Fibroblast of lung (primary cell): ENCODE measurements at regions not wholly inside any gene's neighbourhood (a gene's known extent, or its start where the extent isn't known, plus 50 kb on each side); places are given as distances from the start of the nearest gene placed in this dataset.

ENCODE experiments used
- DNase-seq, 2 donors: peaks; one replicate each; pipeline versions ENCODE4 v3.0.0 to v3.0.0-alpha.2; 2010; ENCODE audit warnings: low read depth in 2 of 2
- H2AFZ ChIP-seq: 2 replicates; pipeline ENCODE4 v1.5.1; 2012; ENCODE audit warnings: low read length, control low read depth, inconsistent platforms
- H3K27ac ChIP-seq: 2 replicates; pipeline ENCODE4 v1.5.1; 2011; ENCODE audit warnings: low read length, control low read depth; ENCODE audit not compliant: insufficient read depth
- H3K27me3 ChIP-seq: 2 replicates; pipeline ENCODE4 v1.5.1; 2011; ENCODE audit warnings: mild to moderate bottlenecking, low read length; ENCODE audit not compliant: control insufficient read depth, insufficient read depth
- H3K36me3 ChIP-seq: 2 replicates; pipeline ENCODE4 v1.5.1; 2011; ENCODE audit warnings: low read length; ENCODE audit not compliant: control insufficient read depth, insufficient read depth
- H3K4me1 ChIP-seq: 2 replicates; pipeline ENCODE4 v1.5.1; 2011; ENCODE audit warnings: low read length; ENCODE audit not compliant: control insufficient read depth, insufficient read depth; ENCODE audit errors: extremely low read depth
- H3K4me2 ChIP-seq: 2 replicates; pipeline ENCODE4 v1.5.1; 2011; ENCODE audit warnings: low read length, control low read depth; ENCODE audit not compliant: insufficient read depth; ENCODE audit errors: extremely low read depth
- H3K4me3 ChIP-seq, 4 experiments: fragments of 200-600 bp in 1 of 4; sonication (generic) in 1 of 4; replicated peaks in 1 of 4; 2 replicates each; pipeline ENCODE4 v1.5.1; 2011 to 2016; ENCODE audit warnings: low read length in 4 of 4, low read depth in 3 of 4, mild to moderate bottlenecking in 3 of 4, control low read depth in 2 of 4, inconsistent platforms in 1 of 4, mixed read lengths in 1 of 4; ENCODE audit not compliant: insufficient read depth in 1 of 4; ENCODE audit errors: control extremely low read depth in 1 of 4
- H3K79me2 ChIP-seq: 2 replicates; pipeline ENCODE4 v1.5.1; 2012; ENCODE audit warnings: mild to moderate bottlenecking, low read length, inconsistent platforms; ENCODE audit not compliant: control insufficient read depth, insufficient read depth
- H3K9ac ChIP-seq: 2 replicates; pipeline ENCODE4 v1.5.1; 2011; ENCODE audit warnings: mild to moderate bottlenecking, low read length, control low read depth; ENCODE audit not compliant: insufficient read depth
- H3K9me3 ChIP-seq: 2 replicates; pipeline ENCODE4 v1.5.1; 2012; ENCODE audit warnings: low read depth, low read length; ENCODE audit not compliant: control insufficient read depth, insufficient read depth
- H4K20me1 ChIP-seq: 2 replicates; pipeline ENCODE4 v1.5.1; 2011; ENCODE audit warnings: low read length; ENCODE audit not compliant: control insufficient read depth, insufficient read depth; ENCODE audit errors: extremely low read depth
- EZH2 ChIP-seq: IDR thresholded peaks from 2 replicates; pipeline ENCODE4 v1.5.1; 2012; ENCODE audit warnings: low read length, control low read depth, mild to moderate bottlenecking; ENCODE audit errors: missing control alignments
- TF ChIP-seq, protein P1 (sequence below), 2 donors: IDR thresholded peaks in 1 of 2; conservative IDR thresholded peaks in 1 of 2; 1 replicate in 1 of 2; 2 replicates in 1 of 2; pipeline ENCODE4 v1.5.1; 2011 to 2012; ENCODE audit warnings: low read length in 2 of 2, control low read depth in 1 of 2, inconsistent platforms in 1 of 2, low read depth in 1 of 2, mild to moderate bottlenecking in 1 of 2

DNA sequence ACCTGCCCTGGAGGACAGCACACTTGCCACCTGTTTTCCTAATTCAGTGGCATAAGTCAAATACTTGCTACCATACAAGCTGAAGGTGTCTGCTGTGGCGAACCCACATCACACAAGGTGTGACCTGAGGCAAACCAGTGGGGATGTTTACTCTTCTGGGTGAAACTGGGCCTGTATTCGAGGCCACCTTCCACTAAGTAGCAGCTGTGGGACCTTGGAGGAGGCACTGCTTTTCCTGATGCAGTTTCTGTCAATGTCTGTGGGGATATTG is 927.4 kb downstream of the BRD1 start:
- no peak overlapping the region for H3K4me2 ChIP-seq
- H3K27me3 ChIP-seq: no peaks in the 10 kb centered on the region
- no peak overlapping the region for H3K9ac ChIP-seq
- TF ChIP-seq EZH2: no peak
- TF ChIP-seq, protein P1, sequence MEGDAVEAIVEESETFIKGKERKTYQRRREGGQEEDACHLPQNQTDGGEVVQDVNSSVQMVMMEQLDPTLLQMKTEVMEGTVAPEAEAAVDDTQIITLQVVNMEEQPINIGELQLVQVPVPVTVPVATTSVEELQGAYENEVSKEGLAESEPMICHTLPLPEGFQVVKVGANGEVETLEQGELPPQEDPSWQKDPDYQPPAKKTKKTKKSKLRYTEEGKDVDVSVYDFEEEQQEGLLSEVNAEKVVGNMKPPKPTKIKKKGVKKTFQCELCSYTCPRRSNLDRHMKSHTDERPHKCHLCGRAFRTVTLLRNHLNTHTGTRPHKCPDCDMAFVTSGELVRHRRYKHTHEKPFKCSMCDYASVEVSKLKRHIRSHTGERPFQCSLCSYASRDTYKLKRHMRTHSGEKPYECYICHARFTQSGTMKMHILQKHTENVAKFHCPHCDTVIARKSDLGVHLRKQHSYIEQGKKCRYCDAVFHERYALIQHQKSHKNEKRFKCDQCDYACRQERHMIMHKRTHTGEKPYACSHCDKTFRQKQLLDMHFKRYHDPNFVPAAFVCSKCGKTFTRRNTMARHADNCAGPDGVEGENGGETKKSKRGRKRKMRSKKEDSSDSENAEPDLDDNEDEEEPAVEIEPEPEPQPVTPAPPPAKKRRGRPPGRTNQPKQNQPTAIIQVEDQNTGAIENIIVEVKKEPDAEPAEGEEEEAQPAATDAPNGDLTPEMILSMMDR (conservative IDR thresholded peaks at IDR 0.05 in 1 of 2, IDR thresholded peaks at IDR 0.05 in 1 of 2; ENCODE audit: low read depth in 1 of 2, low read length in 2 of 2): no peak
- no peak for DNase-seq
- no peak overlapping the region for H2AFZ ChIP-seq
- no peak overlapping the region for H3K27ac ChIP-seq
- no peaks in the 10 kb centered on the region for H3K79me2 ChIP-seq
- no peak overlapping the region for H3K4me3 ChIP-seq
- H3K4me1 ChIP-seq: no peaks in the 10 kb centered on the region
- no peaks in the 10 kb centered on the region for H3K9me3 ChIP-seq
- no peaks in the 10 kb centered on the region for H4K20me1 ChIP-seq
- H3K36me3 ChIP-seq: no peaks in the 10 kb centered on the region

DNA sequence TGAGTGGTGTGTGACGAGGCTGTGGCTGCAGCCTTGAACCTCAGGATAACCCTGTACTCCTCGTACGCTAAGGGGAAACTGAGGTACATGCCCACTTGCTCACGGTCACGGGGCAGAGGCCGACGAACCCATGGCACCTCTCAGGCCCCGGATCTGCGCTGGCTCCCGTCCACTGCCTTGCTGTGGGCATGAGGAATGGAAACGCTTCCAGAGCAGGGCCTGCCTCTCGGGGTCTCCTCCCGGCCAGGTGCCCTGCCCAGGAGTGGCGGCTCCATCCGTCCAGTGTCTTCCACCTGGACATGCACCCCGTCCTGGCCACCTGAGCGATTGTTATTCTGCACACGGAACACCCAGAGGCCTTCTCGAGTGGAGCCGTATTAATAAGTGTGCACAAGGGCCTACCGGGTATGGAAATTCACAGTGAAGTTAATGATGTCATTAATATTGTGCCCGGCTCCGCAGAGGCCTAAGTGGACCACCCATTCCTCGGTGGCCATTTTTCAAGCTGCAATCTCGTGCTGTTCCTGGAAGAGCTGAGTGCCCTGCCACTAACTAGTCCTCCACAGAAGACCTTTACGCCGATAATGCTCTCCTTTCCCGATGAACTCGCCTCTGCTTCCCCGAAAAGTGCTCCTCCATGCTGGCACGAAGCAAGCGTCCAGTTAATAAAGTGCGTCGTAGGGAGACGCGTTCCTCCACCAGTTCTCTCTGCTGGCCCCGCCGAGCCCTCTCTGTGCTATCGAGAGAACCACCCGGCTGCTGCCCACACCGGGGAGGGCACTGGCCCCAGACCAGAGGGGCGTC is 927.9 kb downstream of the BRD1 start:
- Histone ChIP-seq H2AFZ (no peak overlapping the region), H3K4me1 (no peaks in the 10 kb centered on the region), H3K9me3 (no peaks in the 10 kb centered on the region), H3K36me3 (no peaks in the 10 kb centered on the region), H3K4me2 (no peak overlapping the region), H3K27me3 (no peaks in the 10 kb centered on the region), H4K20me1 (no peaks in the 10 kb centered on the region), H3K27ac (no peak overlapping the region), H3K79me2 (no peaks in the 10 kb centered on the region), H3K9ac (no peak overlapping the region), H3K4me3 (no peak overlapping the region)
- DNase-seq: no peak
- TF ChIP-seq, protein P1 (conservative IDR thresholded peaks at IDR 0.05 in 1 of 2, IDR thresholded peaks at IDR 0.05 in 1 of 2; ENCODE audit: low read depth in 1 of 2, low read length in 2 of 2): no peak
- no peak for TF ChIP-seq EZH2

DNA sequence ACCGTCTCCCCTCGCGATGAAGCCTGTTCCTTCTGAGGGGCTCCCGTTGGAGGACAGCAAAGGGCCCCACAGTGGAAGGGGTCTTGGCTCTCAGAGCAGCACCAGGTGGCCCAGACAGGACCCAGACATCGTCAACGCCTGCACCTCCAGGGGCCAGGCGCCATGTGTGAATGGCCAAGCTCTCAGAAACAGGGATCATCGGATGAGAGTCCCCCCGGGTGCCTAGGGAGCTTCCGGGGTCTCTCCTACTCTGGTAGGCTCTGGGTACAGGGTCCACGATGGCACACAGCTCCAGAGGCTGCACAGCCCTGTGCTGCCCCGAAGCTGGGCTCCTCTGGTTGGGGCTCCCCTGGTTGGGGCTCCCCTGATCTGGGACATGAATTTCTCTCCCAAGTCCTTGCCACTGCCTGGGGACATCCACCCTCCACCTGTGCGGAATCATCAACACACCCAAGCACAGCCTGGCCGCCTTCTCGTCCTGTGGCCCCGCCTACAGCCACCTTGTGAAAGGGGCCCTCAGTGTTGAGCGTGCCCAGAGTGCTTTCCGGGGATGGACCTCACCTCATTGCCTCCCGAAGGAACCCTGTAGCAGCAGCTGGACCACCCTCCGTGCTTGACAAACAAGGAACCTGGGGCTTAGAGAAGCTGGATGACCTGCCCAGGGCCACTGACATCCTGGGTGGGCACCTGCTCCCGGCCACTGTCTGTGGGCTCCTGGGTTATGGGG is 929.0 kb downstream of the BRD1 start:
- no peaks in the 10 kb centered on the region for H3K36me3 ChIP-seq
- no peaks in the 10 kb centered on the region for H4K20me1 ChIP-seq
- H3K27me3 ChIP-seq: no peaks in the 10 kb centered on the region
- no peak overlapping the region for H3K27ac ChIP-seq
- no peak overlapping the region for H3K4me3 ChIP-seq
- H2AFZ ChIP-seq: no peak overlapping the region
- no peak overlapping the region for H3K4me2 ChIP-seq
- no peak for DNase-seq
- H3K4me1 ChIP-seq: no peaks in the 10 kb centered on the region
- H3K9me3 ChIP-seq: no peaks in the 10 kb centered on the region
- H3K9ac ChIP-seq: no peak overlapping the region
- no peak for TF ChIP-seq EZH2
- no peaks in the 10 kb centered on the region for H3K79me2 ChIP-seq
